A673 (cell line): ENCODE measurements at regions not wholly inside any gene's neighbourhood (a gene's known extent, or its start where the extent isn't known, plus 50 kb on each side); places are given as distances from the start of the nearest gene placed in this dataset.

Source experiments
- BruUV-seq: library from RNA; stranded (reverse); fragments of 400-500 nt; replicated peaks from 2 replicates; lab custom pipeline; 2021; lab: Mats Ljungman, UMichigan
- CTCF ChIA-PET: fragments of 300-600 bp; sonication (Branson Sonifier 250); formaldehyde crosslinking; loops from one replicate; lab custom pipeline; 2022; ENCODE audit warnings: antibody characterized with exemption; lab: Charles Lee
- POLR2A ChIA-PET: fragments of 300-600 bp; sonication (Branson Sonifier 250); formaldehyde crosslinking; loops from one replicate; lab custom pipeline; 2022; ENCODE audit warnings: antibody characterized with exemption; ENCODE audit not compliant: low non-redundant PET; lab: Charles Lee
- DNase-seq: peaks from one replicate; pipeline ENCODE4 v3.0.0-alpha.2; 2015; ENCODE audit warnings: low spot score
- H3K27ac ChIP-seq: fragments of 200-600 bp; sonication (generic); 2 replicates; pipeline ENCODE4 v1.5.1; 2016; ENCODE audit warnings: mixed run types, low read depth, mild to moderate bottlenecking, mixed read lengths, antibody characterized with exemption, low read length; ENCODE audit not compliant: poor library complexity, severe bottlenecking
- H3K27me3 ChIP-seq: fragments of 200-600 bp; sonication (generic); replicated peaks from 2 replicates; pipeline ENCODE4 v1.6.1; 2017; ENCODE audit warnings: mixed run types, low read depth, mild to moderate bottlenecking, mixed read lengths, antibody characterized with exemption, low read length; ENCODE audit not compliant: insufficient read depth, poor library complexity
- H3K36me3 ChIP-seq: fragments of 200-600 bp; sonication (generic); 2 replicates; pipeline ENCODE4 v1.6.1; 2016; ENCODE audit warnings: mixed run types, mild to moderate bottlenecking, mixed read lengths, antibody characterized with exemption, low read length; ENCODE audit not compliant: insufficient read depth, poor library complexity, severe bottlenecking
- H3K4me1 ChIP-seq: fragments of 200-600 bp; sonication (generic); 2 replicates; pipeline ENCODE4 v1.6.1; 2017; ENCODE audit warnings: mixed run types, mild to moderate bottlenecking, mixed read lengths, antibody characterized with exemption, low read length; ENCODE audit not compliant: insufficient read depth, poor library complexity, severe bottlenecking
- H3K4me3 ChIP-seq: fragments of 200-600 bp; sonication (generic); 2 replicates; pipeline ENCODE4 v1.5.1; 2016; ENCODE audit warnings: low read depth, mixed run types, mild to moderate bottlenecking, mixed read lengths, low read length; ENCODE audit not compliant: poor library complexity, severe bottlenecking
- H3K9me3 ChIP-seq: fragments of 200-600 bp; sonication (generic); 2 replicates; pipeline ENCODE4 v1.6.1; 2016; ENCODE audit warnings: mixed run types, low read depth, mild to moderate bottlenecking, mixed read lengths, antibody characterized with exemption, low read length; ENCODE audit not compliant: poor library complexity, severe bottlenecking
- CTCF ChIP-seq: fragments of 300-800, 200-600 bp; sonication (generic); conservative IDR thresholded peaks from 2 replicates; pipeline ENCODE4 v1.5.1; 2017; ENCODE audit warnings: low read depth, mild to moderate bottlenecking, antibody characterized with exemption, low read length, moderate library complexity, mixed read lengths
- EZH2 ChIP-seq: fragments of 200-600 bp; sonication (generic); IDR thresholded peaks from 2 replicates; pipeline ENCODE4 v1.6.1; 2017; ENCODE audit warnings: borderline replicate concordance, low read depth, mild to moderate bottlenecking, mixed read lengths, antibody characterized with exemption, low read length; ENCODE audit not compliant: poor library complexity, severe bottlenecking
- intact Hi-C: fragments of 100-400 bp; cut with micrococcal nuclease; formaldehyde crosslinking; loops from one replicate; pipeline ENCODE4 v1.10.0; 2022; ENCODE audit not compliant: unreplicated experiment

DNA sequence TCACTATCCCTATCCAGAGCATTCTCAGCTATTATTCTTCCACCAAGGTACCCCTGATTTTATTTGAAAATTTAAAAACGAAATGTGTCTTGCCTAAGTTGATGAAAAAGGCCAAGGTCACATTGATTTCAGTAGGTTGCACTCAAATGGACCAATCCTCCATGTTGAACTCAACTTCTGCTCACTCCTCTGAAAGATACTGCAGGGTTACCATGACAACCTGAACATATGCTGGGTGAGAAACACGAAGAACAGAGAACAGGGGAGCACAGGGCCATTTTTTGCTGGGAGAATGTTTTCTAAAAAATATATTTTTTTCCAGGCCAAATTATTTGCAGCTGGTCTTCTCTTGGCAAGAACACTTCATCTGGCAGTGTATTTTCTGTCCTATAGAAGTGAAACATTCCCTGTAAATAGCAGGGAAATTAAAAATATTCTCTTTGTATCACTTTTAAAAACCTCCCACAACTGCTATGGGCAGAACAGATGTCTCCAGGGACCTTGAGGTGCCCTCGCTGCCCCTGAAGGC lies 215.9 kb downstream of the NXNL2 start:
- Histone ChIP-seq H3K27ac (no peak overlapping the region), H3K27me3 (no peaks in the 10 kb centered on the region), H3K4me1 (peaks cover 46% of the 10 kb centered on the region), H3K4me3 (no peak overlapping the region), H3K36me3 (no peaks in the 10 kb centered on the region), H3K9me3 (peaks cover 2% of the 10 kb centered on the region)
- DNase-seq, result no peak
- BruUV-seq, result no TSS peak
- CTCF ChIA-PET, result no interaction called here
- TF ChIP-seq CTCF, result no peak
- no peak for TF ChIP-seq EZH2
- intact Hi-C loops, result no loop called here
- POLR2A ChIA-PET, result no interaction called here

DNA sequence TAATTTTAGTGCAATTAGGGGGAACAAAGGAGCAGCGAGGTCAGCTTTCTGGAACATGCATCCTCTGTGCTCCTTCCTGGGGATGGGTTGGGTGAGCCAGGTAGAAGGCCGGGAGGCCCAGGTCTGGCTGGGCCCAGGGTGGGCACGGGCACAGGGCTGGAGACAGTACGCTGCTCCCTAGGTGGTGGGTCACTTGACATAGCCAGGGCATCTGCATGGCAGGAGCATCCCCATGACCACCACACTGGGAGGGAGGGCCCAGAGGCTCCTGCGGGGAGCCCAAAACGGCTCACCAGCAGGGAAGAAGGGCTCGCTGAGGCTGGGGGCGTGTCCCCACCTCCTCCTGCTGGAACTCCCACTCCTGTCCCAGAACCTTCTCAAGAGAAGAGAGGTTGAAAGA lies 216.8 kb downstream of the NXNL2 start:
- no peak overlapping the region for H3K27ac ChIP-seq
- H3K4me3 ChIP-seq, result no peak overlapping the region
- POLR2A ChIA-PET, result no interaction called here
- peaks cover 38% of the 10 kb centered on the region for H3K4me1 ChIP-seq
- no peaks in the 10 kb centered on the region for H3K27me3 ChIP-seq
- DNase-seq, result no peak
- BruUV-seq, result no TSS peak
- no peaks in the 10 kb centered on the region for H3K36me3 ChIP-seq
- H3K9me3 ChIP-seq, result peaks cover 2% of the 10 kb centered on the region
- CTCF ChIA-PET, result no interaction called here
- TF ChIP-seq EZH2 (no peak), CTCF (no peak)
- intact Hi-C loops, result no loop called here

DNA sequence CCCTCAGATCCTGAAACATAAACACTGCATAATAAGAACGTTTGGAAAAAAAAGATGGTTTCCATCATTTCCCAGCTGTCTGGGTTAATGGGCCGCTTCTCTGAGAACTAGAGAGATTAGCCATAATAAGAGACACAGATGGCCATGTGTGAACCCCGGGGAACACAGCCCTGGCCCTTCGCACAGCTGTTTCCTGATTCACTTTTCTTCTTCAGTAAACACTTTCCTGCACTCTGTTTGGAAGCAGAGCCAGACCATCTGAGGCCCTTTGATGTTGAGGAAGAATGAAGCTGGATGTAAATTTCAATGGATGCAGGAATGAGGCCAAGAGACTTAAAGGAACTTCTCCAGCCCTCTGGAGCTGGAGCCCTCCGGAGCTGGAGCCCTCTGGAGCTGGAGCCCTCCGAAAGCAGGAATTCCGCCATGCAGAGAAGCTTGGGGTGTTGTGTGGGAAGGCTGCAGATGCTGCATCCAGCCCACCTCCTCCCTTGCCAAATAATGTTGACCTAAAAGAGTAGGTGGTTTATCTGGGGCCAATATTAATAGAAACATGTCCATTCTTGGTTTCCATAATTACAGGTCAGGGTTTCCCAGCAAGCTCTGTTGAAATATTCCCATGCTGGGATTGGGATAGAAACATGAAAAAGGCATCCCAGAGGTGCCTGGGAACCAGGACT lies 218.9 kb downstream of the NXNL2 start:
- Histone ChIP-seq H3K4me1 (peaks cover 18% of the 10 kb centered on the region), H3K27ac (no peak overlapping the region), H3K4me3 (no peak overlapping the region), H3K9me3 (peaks cover 2% of the 10 kb centered on the region), H3K27me3 (no peaks in the 10 kb centered on the region), H3K36me3 (no peaks in the 10 kb centered on the region)
- ChIA-PET POLR2A (no interaction called here), CTCF (no interaction called here)
- TF ChIP-seq EZH2, result no peak
- no peak for TF ChIP-seq CTCF
- no peak for DNase-seq
- BruUV-seq, result no TSS peak
- intact Hi-C loops, result no loop called here
